ENCODE measurements at regions not wholly inside any gene's neighbourhood (a gene's known extent, or its start where the extent isn't known, plus 50 kb on each side); places are given as distances from the start of the nearest gene placed in this dataset.

DNA sequence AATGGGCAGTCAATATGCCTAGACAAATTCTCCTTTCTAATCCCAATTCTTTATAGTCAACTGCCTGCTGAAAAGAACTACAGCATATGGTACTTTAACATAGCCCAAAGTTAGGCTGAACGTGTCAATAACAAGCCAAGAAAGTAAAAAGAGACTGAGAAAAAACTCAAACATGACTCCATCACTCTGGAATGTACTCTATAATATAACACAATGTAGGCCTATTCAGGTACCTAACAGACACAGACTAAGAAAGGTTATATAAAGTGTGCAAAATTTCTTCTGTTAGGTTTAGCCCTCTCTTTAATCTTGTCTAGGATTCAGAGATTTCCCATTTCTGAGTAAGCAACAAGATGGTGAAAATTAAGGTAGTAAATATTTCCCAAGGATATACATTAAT is 209.7 kb upstream of the PRR16 start:
- TF ChIP-seq, protein P1, sequence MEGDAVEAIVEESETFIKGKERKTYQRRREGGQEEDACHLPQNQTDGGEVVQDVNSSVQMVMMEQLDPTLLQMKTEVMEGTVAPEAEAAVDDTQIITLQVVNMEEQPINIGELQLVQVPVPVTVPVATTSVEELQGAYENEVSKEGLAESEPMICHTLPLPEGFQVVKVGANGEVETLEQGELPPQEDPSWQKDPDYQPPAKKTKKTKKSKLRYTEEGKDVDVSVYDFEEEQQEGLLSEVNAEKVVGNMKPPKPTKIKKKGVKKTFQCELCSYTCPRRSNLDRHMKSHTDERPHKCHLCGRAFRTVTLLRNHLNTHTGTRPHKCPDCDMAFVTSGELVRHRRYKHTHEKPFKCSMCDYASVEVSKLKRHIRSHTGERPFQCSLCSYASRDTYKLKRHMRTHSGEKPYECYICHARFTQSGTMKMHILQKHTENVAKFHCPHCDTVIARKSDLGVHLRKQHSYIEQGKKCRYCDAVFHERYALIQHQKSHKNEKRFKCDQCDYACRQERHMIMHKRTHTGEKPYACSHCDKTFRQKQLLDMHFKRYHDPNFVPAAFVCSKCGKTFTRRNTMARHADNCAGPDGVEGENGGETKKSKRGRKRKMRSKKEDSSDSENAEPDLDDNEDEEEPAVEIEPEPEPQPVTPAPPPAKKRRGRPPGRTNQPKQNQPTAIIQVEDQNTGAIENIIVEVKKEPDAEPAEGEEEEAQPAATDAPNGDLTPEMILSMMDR (IDR thresholded peaks at IDR 0.05; ENCODE audit: control insufficient read depth, insufficient read depth, low read depth, low read length, missing control alignments): no peak
- no peak for DNase-seq (ENCODE audit: low read depth)
- no peak overlapping the region for H3K4me3 ChIP-seq (ENCODE audit: control insufficient read depth, low read depth, low read length)

- no peak for DNase-seq (ENCODE audit: low read depth)
- H3K4me3 ChIP-seq (ENCODE audit: control insufficient read depth, low read depth, low read length): no peak overlapping the region
- TF ChIP-seq, protein P1 (IDR thresholded peaks at IDR 0.05; ENCODE audit: control insufficient read depth, insufficient read depth, low read depth, low read length, missing control alignments): no peak
These were observed 208.9 kb upstream of the PRR16 start for GRCh38 chr5:120255214-120255613.

GRCh38 chr5:120256376-120256775 is 207.7 kb upstream of the PRR16 start:
- TF ChIP-seq, protein P1 (IDR thresholded peaks at IDR 0.05; ENCODE audit: control insufficient read depth, insufficient read depth, low read depth, low read length, missing control alignments): no peak
- no peak overlapping the region for H3K4me3 ChIP-seq (ENCODE audit: control insufficient read depth, low read depth, low read length)
- DNase-seq (ENCODE audit: low read depth): no peak

GRCh38 chr5:120257358-120257971 is 206.6 kb upstream of the PRR16 start:
- no peak overlapping the region for H3K4me3 ChIP-seq (ENCODE audit: control insufficient read depth, low read depth, low read length)
- DNase-seq (ENCODE audit: low read depth): no peak
- TF ChIP-seq, protein P1 (IDR thresholded peaks at IDR 0.05; ENCODE audit: control insufficient read depth, insufficient read depth, low read depth, low read length, missing control alignments): no peak

- no peak overlapping the region for H3K4me3 ChIP-seq (ENCODE audit: control insufficient read depth, low read depth, low read length)
- TF ChIP-seq, protein P1 (IDR thresholded peaks at IDR 0.05; ENCODE audit: control insufficient read depth, insufficient read depth, low read depth, low read length, missing control alignments): no peak
- DNase-seq (ENCODE audit: low read depth): no peak
These were observed 206.0 kb upstream of the PRR16 start for GRCh38 chr5:120258123-120258522.

GRCh38 chr5:120260651-120261050 is 203.4 kb upstream of the PRR16 start:
- TF ChIP-seq, protein P1 (IDR thresholded peaks at IDR 0.05; ENCODE audit: control insufficient read depth, insufficient read depth, low read depth, low read length, missing control alignments): no peak
- no peak for DNase-seq (ENCODE audit: low read depth)
- no peak overlapping the region for H3K4me3 ChIP-seq (ENCODE audit: control insufficient read depth, low read depth, low read length)

Measured in AG09309 (cell line).